ENCODE measurements at regions not wholly inside any gene's neighbourhood (a gene's known extent, or its start where the extent isn't known, plus 50 kb on each side); places are given as distances from the start of the nearest gene placed in this dataset.

GRCh38 chr13:80097561-80097960, 243.4 kb downstream of the SPRY2 start:
- TF ChIP-seq POLR2A (IDR thresholded peaks at IDR 0.05) (no peak), CTCF (IDR thresholded peaks at IDR 0.05 in 8 of 11, conservative IDR thresholded peaks at IDR 0.05 in 3 of 11) (no peak), POLR2AphosphoS5 (IDR thresholded peaks at IDR 0.05) (no peak)

Measured in spleen (tissue), 7 donors.